ENCODE measurements at regions not wholly inside any gene's neighbourhood (a gene's known extent, or its start where the extent isn't known, plus 50 kb on each side); places are given as distances from the start of the nearest gene placed in this dataset.

DNA sequence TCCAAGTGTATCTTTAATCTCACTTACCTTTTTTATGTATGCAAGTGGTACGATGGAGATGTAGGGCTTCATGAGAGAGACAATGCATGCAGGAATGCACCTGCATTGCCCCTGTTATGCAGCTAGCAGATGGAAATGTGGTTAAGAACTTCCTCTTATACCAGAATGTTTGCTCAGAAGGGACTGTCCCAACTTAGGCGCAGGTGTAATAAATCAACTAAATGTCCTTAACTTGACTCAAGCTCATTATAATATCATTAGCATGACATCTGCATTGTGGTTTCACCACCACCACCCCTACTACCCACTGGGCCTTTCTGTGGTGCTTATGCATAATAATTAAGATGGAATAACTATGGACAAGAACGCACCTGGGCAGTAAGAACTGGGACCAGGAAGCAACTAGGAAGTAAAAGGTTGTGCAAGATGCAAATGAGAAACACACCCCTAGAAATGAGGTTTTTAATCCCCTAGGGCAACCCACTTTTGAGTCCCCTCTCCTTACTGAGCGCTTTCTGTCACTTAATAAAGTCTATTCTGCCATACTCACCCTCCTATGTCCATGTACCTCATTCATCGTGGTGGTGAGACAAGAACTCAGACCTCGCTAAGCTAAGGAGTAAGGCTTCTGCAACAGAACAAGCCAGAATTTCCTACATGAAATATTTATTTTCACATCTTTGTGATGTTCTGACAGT lies 1103.3 kb upstream of the B3GALT2 start:
- no peak for DNase-seq

DNA sequence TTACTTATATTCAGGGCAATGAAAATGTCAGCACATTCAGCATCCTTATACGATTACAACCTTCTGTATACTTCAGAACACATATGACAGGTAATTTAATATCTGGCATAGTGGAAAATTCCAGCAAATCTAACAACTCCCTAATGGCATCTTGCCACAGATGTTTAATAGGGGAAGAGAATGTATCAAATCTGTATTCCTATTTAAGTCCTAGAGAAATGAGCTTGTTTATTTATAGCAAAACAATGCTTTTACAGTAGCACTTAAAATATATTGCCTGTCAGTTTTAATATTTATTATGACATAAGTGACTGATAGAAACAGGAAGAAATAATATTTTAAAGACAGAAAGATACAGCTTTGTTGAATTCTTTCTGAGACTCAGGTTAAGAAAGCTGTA lies 1101.8 kb upstream of the B3GALT2 start:
- no peak for DNase-seq

GRCh38 chr1:194281376-194281775 lies 1095.0 kb upstream of the B3GALT2 start:
- DNase-seq = no peak

- no peak for DNase-seq
Observed at GRCh38 chr1:194280463-194280862, 1094.0 kb upstream of the B3GALT2 start.

- DNase-seq = no peak
Observed at GRCh38 chr1:194279975-194280374, 1093.6 kb upstream of the B3GALT2 start.

GRCh38 chr1:194277927-194278326 lies 1091.5 kb upstream of the B3GALT2 start:
- no peak for DNase-seq

DNA sequence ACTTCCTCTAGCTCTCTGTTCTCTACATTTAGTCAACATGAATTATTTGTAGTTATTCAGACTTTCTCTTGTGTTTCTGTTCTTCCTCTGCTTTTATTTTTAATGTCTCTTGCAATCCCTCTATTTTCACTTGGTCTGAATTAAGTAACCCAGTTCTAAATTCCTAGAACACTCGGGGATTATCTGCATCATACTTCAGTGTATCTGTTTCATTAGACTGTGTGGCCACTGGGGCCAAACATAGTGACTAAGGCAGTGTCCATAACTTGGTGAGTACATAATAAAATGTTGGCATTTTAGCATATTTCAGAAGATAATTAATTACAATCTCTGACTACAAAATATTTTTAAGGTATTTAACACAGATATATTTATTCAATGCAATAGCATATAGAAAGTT lies 1087.2 kb upstream of the B3GALT2 start:
- DNase-seq = no peak

DNA sequence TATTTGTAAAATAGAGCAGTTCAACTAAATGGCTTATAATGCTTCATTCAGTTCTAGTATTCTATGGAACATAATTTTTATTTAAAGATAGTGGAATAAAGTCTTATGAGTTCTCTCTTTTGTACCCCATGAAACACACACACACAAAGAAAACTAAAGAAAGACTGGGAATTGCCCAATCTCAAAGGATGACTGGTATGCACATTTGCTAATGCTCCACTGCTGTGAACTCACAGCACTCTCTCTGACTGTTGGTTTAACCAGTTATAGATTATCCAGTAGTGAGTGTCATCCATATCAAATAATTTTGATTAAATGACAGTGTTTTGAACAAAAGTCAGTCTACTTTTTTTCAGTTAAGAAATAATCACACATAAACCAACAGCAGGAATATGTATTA lies 1082.4 kb upstream of the B3GALT2 start:
- peak; percentile 16 for DNase-seq

DNA sequence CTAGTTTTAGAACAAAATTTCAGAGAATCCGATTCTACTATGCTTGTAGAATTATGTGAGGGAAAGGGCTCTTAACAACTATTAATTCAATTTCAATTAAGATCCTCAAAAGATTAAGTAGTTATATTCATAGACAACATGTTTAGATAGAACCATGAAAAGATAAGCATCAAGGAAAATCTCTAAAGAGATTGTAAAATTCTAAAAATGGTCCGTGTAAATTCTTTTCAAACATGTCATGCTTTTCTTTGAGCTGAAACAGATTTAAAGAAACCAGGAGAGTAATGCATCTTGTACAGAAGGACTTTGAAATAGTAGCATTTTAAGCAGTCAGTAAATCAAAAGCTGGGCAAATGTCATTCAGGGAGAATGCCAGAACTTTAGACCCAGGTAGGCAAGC lies 1080.6 kb upstream of the B3GALT2 start:
- no peak for DNase-seq

GRCh38 chr1:194256010-194256409 lies 1069.6 kb upstream of the B3GALT2 start:
- no peak for DNase-seq

DNA sequence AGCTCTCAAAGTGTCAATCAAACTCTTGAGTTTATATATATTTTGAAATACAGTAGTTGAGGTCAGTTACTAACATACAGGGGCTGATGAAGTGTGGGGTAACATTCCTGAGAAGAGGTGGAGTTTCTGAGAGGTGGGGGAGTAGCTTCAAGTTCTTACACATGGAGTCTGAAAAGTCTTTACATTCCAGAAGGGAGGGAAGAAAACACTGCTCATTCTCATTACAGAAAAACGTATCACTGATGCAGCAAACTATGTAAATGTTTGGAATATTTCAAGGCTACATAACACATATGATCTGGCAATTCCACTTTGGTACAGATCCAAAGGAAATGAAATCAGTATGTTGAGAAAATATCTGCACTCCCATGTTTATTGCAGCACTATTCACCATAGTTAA lies 1065.8 kb upstream of the B3GALT2 start:
- DNase-seq = peak; percentile 89

DNA sequence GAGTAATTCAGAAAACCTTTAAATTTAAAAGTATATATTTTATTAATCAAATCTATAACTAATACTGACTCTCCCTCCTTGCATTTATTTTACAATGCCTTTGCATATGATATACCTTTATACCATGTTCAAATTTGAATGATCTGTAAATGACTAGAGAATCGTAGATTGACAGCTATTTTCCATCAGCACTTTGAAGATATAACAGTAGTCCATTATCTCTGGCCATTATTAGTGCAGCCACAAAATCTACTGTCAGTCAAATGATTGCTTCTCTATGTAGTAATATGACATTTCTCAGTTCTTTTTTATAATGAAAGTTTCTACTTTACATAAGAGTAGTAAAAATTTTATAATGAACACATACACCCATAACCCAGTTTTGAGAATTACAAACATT lies 1054.8 kb upstream of the B3GALT2 start:
- DNase-seq = no peak

DNA sequence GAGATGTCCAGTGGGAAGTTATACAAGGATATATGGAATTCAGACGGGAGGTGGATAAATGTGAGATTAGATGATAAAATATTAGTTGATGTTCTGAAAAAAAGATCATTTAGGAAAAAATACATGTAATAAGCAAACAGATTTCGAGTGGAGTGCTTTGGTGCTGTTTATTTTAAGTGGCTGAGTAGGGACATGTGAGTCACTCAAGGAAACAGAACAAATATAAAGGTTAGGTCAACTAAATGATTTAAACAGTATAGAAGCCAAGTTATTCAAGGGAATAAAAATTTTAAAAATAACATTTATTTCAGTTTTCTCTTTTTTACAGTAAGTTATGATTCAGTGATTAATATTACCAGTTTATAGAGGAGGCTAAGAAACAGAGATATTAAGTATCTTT lies 1046.7 kb upstream of the B3GALT2 start:
- no peak for DNase-seq

GRCh38 chr1:194230351-194231144 lies 1044.1 kb upstream of the B3GALT2 start:
- DNase-seq = no peak

DNA sequence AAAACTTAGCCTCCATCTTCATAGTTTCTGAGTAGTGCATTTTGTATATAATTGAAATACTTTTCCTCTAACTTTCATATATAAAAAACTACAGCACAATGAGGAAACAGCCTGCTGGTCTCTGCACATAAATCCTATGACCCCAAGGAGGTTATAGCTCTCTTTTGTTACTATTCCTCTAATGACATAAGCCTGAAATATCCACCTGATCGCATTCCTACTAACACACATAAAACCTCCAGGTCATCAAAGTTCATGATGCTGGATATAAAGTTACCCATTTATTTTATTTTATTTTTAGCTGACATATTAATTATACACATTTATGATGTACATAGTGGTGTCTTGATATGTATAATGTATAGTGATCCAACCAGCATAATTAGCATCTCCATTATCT lies 1042.0 kb upstream of the B3GALT2 start:
- DNase-seq = no peak

DNA sequence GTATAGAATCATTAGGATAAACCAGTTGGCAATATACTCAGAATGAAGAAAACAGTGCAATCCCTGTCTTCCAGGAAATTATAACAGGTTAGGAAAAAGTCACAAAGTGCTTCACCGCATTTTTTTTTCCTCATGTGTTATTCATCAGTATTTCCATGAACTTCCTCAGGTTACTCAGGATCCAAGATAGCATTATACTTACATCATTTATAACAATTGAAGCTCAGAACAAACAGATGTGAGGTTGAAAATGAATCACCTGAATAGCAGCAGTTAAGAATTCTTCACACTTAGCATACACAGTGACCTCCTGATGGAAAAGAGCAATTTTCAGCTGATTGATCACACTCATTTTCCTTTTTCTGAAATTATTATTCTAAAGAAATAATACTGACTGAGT lies 1040.7 kb upstream of the B3GALT2 start:
- no peak for DNase-seq

DNA sequence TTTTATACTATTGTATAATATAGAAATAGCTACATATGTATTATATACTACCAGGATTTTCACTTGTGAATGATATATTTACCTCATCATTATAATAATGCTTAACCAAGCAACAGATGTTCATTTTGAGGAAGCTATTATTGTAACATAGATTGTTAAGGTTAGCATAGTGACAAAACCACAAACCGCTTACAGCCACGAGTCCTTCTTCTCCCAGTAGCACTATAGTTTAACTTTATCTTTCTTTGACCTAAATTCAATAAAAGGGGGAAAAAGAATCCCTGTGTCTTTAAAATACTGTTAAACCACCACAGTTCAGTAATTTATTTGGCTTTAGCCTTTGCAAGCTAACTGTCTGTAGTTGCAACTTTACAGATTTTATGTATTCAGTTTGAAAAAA lies 1039.4 kb upstream of the B3GALT2 start:
- no peak for DNase-seq

DNA sequence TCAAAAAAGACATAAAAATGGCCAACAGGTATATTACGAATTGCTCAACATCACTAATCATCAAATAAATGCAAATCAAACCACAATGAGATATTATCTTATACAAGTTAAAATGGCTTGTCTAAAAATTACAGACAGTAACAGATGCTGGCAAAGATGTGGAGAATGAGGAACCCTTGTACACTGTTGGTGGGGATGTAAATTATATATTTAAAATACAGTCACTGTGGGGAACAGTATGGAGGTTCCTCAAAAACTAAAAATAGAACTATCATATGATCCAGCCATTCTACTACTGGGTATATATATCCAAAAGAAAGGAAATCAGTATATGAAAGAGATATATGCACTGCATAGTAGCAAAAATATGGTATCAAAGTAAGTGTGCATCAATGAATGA lies 1037.2 kb upstream of the B3GALT2 start:
- DNase-seq = no peak

GRCh38 chr1:194215448-194215847 lies 1029.0 kb upstream of the B3GALT2 start:
- DNase-seq = no peak

DNA sequence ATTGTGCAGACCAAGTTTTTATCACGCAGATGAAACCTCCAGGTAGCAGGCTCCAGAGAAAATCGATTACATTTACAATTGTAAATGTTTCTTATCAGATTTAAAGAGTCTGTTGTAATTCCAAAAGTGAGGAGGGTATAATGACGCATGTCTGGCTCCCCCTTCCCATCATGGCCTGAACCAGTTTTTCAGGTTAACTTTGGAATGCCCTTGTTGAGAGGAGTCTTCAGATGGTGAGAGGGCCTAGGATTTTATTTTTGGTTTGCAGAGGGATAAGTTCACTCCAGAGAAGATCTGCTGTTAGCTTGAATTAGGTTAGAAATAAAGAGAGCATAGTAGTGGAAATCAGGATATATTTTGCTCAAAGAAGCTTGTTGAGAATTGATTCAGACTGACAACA lies 1028.3 kb upstream of the B3GALT2 start:
- no peak for DNase-seq

GRCh38 chr1:194209920-194210319 lies 1023.5 kb upstream of the B3GALT2 start:
- no peak for DNase-seq

- no peak for DNase-seq
Observed at GRCh38 chr1:194208674-194209073, 1022.3 kb upstream of the B3GALT2 start.

DNA sequence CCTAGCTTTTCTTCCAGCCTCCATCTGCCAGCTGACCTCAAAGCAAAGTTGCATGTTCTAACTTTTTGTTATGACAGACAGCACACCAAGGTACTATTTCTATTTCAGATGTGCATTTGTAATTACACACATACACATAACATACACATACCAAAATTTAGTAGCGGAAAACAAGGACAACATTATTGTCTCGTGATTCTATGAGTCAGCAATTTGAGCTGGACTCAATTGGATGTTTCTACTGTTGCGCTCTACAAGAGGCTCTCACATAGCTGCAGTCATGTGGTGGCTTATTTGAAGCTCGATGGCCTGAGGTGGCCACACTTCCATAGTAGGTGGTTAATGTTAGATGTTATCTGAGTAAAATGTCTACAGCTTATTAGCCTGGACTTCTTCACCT lies 1010.1 kb upstream of the B3GALT2 start:
- no peak for DNase-seq

GRCh38 chr1:194194724-194195123 lies 1008.3 kb upstream of the B3GALT2 start:
- DNase-seq = no peak

GRCh38 chr1:194184974-194185373 lies 998.6 kb upstream of the B3GALT2 start:
- DNase-seq = no peak

Measured in fibroblast of upper back skin (primary cell).